ENCODE measurements at regions not wholly inside any gene's neighbourhood (a gene's known extent, or its start where the extent isn't known, plus 50 kb on each side); places are given as distances from the start of the nearest gene placed in this dataset.

DNA sequence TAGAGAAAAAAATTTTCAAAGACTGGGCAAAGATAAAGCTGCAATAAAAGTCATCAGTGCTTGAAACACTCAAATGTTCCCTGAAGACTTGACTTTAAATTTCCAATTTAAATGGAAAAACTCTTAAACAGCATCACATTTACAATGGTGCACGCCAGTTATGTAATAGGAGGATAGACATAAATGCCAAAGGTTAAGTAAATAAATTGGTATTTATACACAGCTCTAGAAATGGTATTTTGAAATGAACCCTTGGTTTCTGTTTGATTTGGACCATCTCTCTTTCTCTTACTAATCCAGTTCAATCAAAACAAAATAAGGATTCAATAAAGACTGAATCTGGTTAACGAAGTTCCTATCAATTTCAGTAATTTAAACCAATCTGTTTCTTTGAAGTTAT lies 272.6 kb downstream of the GPM6A start:
- no peak overlapping the region for H3K27ac ChIP-seq
- no peaks in the 10 kb centered on the region for H3K27me3 ChIP-seq
- no peaks in the 10 kb centered on the region for H3K9me3 ChIP-seq
- DNase-seq: no peak
- H3K4me3 ChIP-seq (replicated peaks in 1 of 3): no peak overlapping the region
- 66 to 75% methylated on average over 2 of the region's 2 CpGs for WGBS, 2 donors
- no peaks in the 10 kb centered on the region for H3K36me3 ChIP-seq
- no peaks in the 10 kb centered on the region for H3K4me1 ChIP-seq
- intact Hi-C loops (cut with DNase I): no loop called here
- no peak for TF ChIP-seq POLR2A (IDR thresholded peaks at IDR 0.05)
- TF ChIP-seq, protein P1, sequence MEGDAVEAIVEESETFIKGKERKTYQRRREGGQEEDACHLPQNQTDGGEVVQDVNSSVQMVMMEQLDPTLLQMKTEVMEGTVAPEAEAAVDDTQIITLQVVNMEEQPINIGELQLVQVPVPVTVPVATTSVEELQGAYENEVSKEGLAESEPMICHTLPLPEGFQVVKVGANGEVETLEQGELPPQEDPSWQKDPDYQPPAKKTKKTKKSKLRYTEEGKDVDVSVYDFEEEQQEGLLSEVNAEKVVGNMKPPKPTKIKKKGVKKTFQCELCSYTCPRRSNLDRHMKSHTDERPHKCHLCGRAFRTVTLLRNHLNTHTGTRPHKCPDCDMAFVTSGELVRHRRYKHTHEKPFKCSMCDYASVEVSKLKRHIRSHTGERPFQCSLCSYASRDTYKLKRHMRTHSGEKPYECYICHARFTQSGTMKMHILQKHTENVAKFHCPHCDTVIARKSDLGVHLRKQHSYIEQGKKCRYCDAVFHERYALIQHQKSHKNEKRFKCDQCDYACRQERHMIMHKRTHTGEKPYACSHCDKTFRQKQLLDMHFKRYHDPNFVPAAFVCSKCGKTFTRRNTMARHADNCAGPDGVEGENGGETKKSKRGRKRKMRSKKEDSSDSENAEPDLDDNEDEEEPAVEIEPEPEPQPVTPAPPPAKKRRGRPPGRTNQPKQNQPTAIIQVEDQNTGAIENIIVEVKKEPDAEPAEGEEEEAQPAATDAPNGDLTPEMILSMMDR (IDR thresholded peaks at IDR 0.05): no peak

DNA sequence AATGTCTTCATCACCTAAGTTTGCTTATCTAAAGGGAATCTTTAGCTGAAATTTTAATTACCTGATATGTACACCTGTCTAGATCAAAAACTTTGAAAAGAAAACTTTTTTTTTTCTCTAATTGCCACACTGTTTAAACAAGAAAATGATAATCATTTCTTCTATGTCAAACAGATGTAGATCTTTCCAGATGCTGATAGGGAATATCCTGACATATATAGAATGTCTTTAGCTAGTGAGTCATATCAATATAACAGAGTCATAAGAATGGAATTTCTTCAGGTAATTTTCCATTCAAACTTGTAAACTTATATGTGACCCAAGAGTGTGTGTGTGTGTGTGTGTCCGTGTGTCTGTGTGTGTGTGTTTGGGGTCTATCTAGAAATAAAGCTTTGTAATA lies 271.9 kb downstream of the GPM6A start:
- intact Hi-C loops (cut with DNase I): no loop called here
- no peak for TF ChIP-seq POLR2A (IDR thresholded peaks at IDR 0.05)
- TF ChIP-seq, protein P1 (IDR thresholded peaks at IDR 0.05): no peak
- 95% methylated on average over 1 of the region's 1 CpG for WGBS, 2 donors
- Histone ChIP-seq H3K4me3 (replicated peaks in 1 of 3) (no peak overlapping the region), H3K9me3 (no peaks in the 10 kb centered on the region), H3K4me1 (no peaks in the 10 kb centered on the region), H3K36me3 (no peaks in the 10 kb centered on the region), H3K27me3 (no peaks in the 10 kb centered on the region), H3K27ac (no peak overlapping the region)
- no peak for DNase-seq

DNA sequence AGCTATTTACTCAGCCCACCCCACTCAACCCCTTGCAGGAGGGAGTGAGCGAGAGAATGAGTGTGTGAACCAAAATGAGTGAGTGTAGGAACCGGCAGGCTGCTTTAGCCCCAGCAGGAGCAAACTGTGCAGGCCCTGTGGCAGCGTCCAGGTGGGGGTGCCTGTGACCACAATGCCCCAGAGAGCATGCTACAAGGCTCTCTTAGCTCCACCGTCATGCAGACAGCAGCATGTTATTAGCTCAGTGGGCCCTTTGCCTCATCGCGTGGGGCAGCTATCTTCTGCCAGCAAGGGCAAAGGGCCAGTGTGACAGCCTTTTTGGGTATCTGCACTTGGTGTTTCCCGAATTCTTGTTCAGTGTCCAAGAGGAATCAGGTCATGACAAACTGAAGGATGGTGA lies 271.3 kb downstream of the GPM6A start:
- Histone ChIP-seq H3K4me3 (replicated peaks in 1 of 3) (no peak overlapping the region), H3K9me3 (no peaks in the 10 kb centered on the region), H3K36me3 (no peaks in the 10 kb centered on the region), H3K4me1 (no peaks in the 10 kb centered on the region), H3K27me3 (no peaks in the 10 kb centered on the region), H3K27ac (no peak overlapping the region)
- intact Hi-C loops (cut with DNase I): no loop called here
- 91% methylated on average over 3 to 7 of the region's 7 CpGs for WGBS, 2 donors
- no peak for DNase-seq
- no peak for TF ChIP-seq POLR2A (IDR thresholded peaks at IDR 0.05)
- TF ChIP-seq, protein P1 (IDR thresholded peaks at IDR 0.05): no peak

DNA sequence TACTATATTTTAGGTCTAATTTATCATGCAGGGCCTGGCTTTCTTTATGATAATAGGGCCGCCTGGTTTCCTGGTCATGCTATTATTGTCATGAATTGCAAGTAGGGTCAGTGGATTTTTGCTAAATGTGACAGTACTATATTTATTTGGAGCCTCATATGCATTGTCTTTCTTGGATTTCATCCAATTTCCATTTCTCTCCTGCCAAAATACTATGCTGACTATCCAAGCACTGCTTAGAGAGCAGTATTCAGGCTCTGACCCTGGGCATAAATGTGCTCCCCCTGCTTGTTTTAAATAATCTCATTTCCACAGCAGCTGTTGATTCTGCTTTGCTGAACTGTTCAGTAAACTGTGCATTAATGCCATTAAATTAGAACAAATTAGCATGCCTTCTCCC lies 269.3 kb downstream of the GPM6A start:
- H3K4me1 ChIP-seq: no peaks in the 10 kb centered on the region
- no peaks in the 10 kb centered on the region for H3K9me3 ChIP-seq
- no peak overlapping the region for H3K4me3 ChIP-seq (replicated peaks in 1 of 3)
- no peaks in the 10 kb centered on the region for H3K27me3 ChIP-seq
- no peaks in the 10 kb centered on the region for H3K36me3 ChIP-seq
- 71 to 79% methylated on average over 1 of the region's 1 CpG for WGBS, 2 donors
- intact Hi-C loops (cut with DNase I): no loop called here
- no peak for DNase-seq
- no peak overlapping the region for H3K27ac ChIP-seq
- TF ChIP-seq, protein P1 (IDR thresholded peaks at IDR 0.05): no peak
- TF ChIP-seq POLR2A (IDR thresholded peaks at IDR 0.05): no peak

GRCh38 chr4:175559126-175559525 lies 252.9 kb downstream of the GPM6A start:
- no peaks in the 10 kb centered on the region for H3K36me3 ChIP-seq
- no peaks in the 10 kb centered on the region for H3K27me3 ChIP-seq
- no peaks in the 10 kb centered on the region for H3K9me3 ChIP-seq
- no peak overlapping the region for H3K27ac ChIP-seq
- intact Hi-C loops (cut with DNase I): no loop called here
- DNase-seq: no peak
- TF ChIP-seq POLR2A (IDR thresholded peaks at IDR 0.05): no peak
- TF ChIP-seq, protein P1 (IDR thresholded peaks at IDR 0.05): no peak
- H3K4me1 ChIP-seq: no peaks in the 10 kb centered on the region
- WGBS, 2 donors: 18 to 31% methylated on average over 6 of the region's 6 CpGs
- H3K4me3 ChIP-seq (replicated peaks in 1 of 3): no peak overlapping the region

Measured in thyroid gland (tissue), 4 donors.